Ishikawa (cell line): ENCODE measurements at regions not wholly inside any gene's neighbourhood (a gene's known extent, or its start where the extent isn't known, plus 50 kb on each side); places are given as distances from the start of the nearest gene placed in this dataset.

Experiments
- CEBPB ChIP-seq: IDR thresholded peaks from 2 replicates; pipeline ENCODE4 v1.6.1; 2012
- EGR1 ChIP-seq: IDR thresholded peaks from 2 replicates; pipeline ENCODE4 v1.6.1; 2012
- EP300 ChIP-seq: IDR thresholded peaks from 2 replicates; pipeline ENCODE4 v1.6.1; 2012; ENCODE audit warnings: borderline replicate concordance
- FOXM1 ChIP-seq: IDR thresholded peaks from 2 replicates; pipeline ENCODE4 v1.6.1; 2012; ENCODE audit warnings: low read depth, borderline replicate concordance
- MAX ChIP-seq: IDR thresholded peaks from 2 replicates; pipeline ENCODE4 v1.6.1; 2012
- NFIC ChIP-seq: IDR thresholded peaks from 2 replicates; pipeline ENCODE4 v1.6.1; 2012
- RAD21 ChIP-seq: IDR thresholded peaks from 2 replicates; pipeline ENCODE4 v1.6.1; 2012; ENCODE audit warnings: low read depth
- REST ChIP-seq: IDR thresholded peaks from 2 replicates; pipeline ENCODE4 v1.6.1; 2012; ENCODE audit warnings: low read depth, mild to moderate bottlenecking
- TAF1 ChIP-seq: IDR thresholded peaks from 2 replicates; pipeline ENCODE4 v1.6.1; 2012; ENCODE audit warnings: low read depth, mild to moderate bottlenecking
- TCF12 ChIP-seq: IDR thresholded peaks from 2 replicates; pipeline ENCODE4 v1.6.1; 2012; ENCODE audit warnings: low read depth
- TEAD4 ChIP-seq: IDR thresholded peaks from 2 replicates; pipeline ENCODE4 v1.6.1; 2012
- ZBTB7A ChIP-seq: IDR thresholded peaks from 2 replicates; pipeline ENCODE4 v1.6.1; 2012; ENCODE audit warnings: low read depth

DNA sequence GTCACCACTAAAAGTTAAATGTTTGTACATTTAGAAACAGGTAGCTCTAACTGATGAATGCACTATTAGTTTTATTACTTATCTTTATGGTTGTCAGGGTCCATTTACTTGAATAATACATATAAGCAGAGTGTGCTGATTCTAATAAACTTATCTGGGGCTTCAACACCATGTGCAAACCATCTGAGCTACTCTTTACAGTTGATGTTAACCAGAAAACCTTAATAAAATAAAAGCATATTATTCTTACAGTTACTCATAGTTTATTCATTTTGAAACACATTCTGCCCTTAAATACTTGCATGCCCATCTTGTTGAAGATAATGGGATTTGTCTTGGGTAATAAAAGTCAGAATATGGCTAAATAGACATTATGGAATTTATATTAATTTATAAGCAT, 1042.2 kb downstream of the EPHA7 start:
- TF ChIP-seq MAX, result no peak
- TF ChIP-seq RAD21, result no peak
- TF ChIP-seq NFIC, result no peak
- TF ChIP-seq EP300, result no peak
- TF ChIP-seq EGR1, result no peak
- no peak for TF ChIP-seq TAF1
- TF ChIP-seq TCF12, result no peak
- no peak for TF ChIP-seq FOXM1
- no peak for TF ChIP-seq CEBPB
- no peak for TF ChIP-seq REST
- TF ChIP-seq ZBTB7A, result no peak
- TF ChIP-seq TEAD4, result no peak
